ENCODE measurements at regions not wholly inside any gene's neighbourhood (a gene's known extent, or its start where the extent isn't known, plus 50 kb on each side); places are given as distances from the start of the nearest gene placed in this dataset.

GRCh38 chr5:6859023-6859422 lies 145.8 kb downstream of the TENT4A start:
- Histone ChIP-seq H3K27ac (no peak overlapping the region), H3K9me3 (peaks cover 0 to 8% (median 0%) of the 10 kb centered on the region in 4 donors)

GRCh38 chr5:6859951-6860638 lies 146.9 kb downstream of the TENT4A start:
- ATAC-seq (ENCODE audit: low FRiP score in 2 of 2) (no peak), DNase-seq (no peak)
- Histone ChIP-seq H3K27ac (no peak overlapping the region), H3K9me3 (peaks cover 0 to 5% (median 0%) of the 10 kb centered on the region in 4 donors), H3K4me1 (no peaks in the 10 kb centered on the region), H3K36me3 (no peaks in the 10 kb centered on the region), H3K4me3 (no peak overlapping the region), H3K27me3 (no peaks in the 10 kb centered on the region)
- 75 to 78% methylated on average over 9 of the region's 9 CpGs for WGBS, 2 donors
- no peak for TF ChIP-seq EP300 (IDR thresholded peaks at IDR 0.05)
- no peak for TF ChIP-seq POLR2A (IDR thresholded peaks at IDR 0.05)
- TF ChIP-seq POLR2AphosphoS5 (IDR thresholded peaks at IDR 0.05) = no peak
- no peak for TF ChIP-seq CTCF (IDR thresholded peaks at IDR 0.05)

More at GRCh38 chr5:6859023-6859422, 145.8 kb downstream of the TENT4A start:
- no peak for DNase-seq
- no peaks in the 10 kb centered on the region for H3K4me1 ChIP-seq
- no peaks in the 10 kb centered on the region for H3K36me3 ChIP-seq
- no peaks in the 10 kb centered on the region for H3K27me3 ChIP-seq
- H3K4me3 ChIP-seq = no peak overlapping the region
- no peak for TF ChIP-seq CTCF (IDR thresholded peaks at IDR 0.05)
- TF ChIP-seq EP300 (IDR thresholded peaks at IDR 0.05) = no peak
- no peak for TF ChIP-seq POLR2AphosphoS5 (IDR thresholded peaks at IDR 0.05)
- TF ChIP-seq POLR2A (IDR thresholded peaks at IDR 0.05) = no peak
- WGBS, 2 donors = 87 to 91% methylated on average over 11 of the region's 11 CpGs
- peak in 1 of 2 donors; percentile 15 for ATAC-seq (ENCODE audit: low FRiP score in 2 of 2)

- ATAC-seq (ENCODE audit: low FRiP score in 2 of 2) (no peak), DNase-seq (no peak)
- Histone ChIP-seq H3K27ac (no peak overlapping the region), H3K9me3 (peaks cover 0 to 5% (median 0%) of the 10 kb centered on the region in 4 donors), H3K27me3 (no peaks in the 10 kb centered on the region), H3K36me3 (no peaks in the 10 kb centered on the region), H3K4me3 (no peak overlapping the region), H3K4me1 (no peaks in the 10 kb centered on the region)
- WGBS, 2 donors = 75 to 77% methylated on average over 3 of the region's 3 CpGs
- TF ChIP-seq CTCF (IDR thresholded peaks at IDR 0.05) (no peak), POLR2AphosphoS5 (IDR thresholded peaks at IDR 0.05) (no peak), POLR2A (IDR thresholded peaks at IDR 0.05) (no peak), EP300 (IDR thresholded peaks at IDR 0.05) (no peak)
Observed at GRCh38 chr5:6861036-6861435, 147.8 kb downstream of the TENT4A start.

GRCh38 chr5:6861667-6862066 lies 148.4 kb downstream of the TENT4A start:
- TF ChIP-seq POLR2A (IDR thresholded peaks at IDR 0.05) (no peak), POLR2AphosphoS5 (IDR thresholded peaks at IDR 0.05) (no peak), CTCF (IDR thresholded peaks at IDR 0.05) (no peak), EP300 (IDR thresholded peaks at IDR 0.05) (no peak)
- Histone ChIP-seq H3K27ac (no peak overlapping the region), H3K4me1 (no peaks in the 10 kb centered on the region), H3K36me3 (no peaks in the 10 kb centered on the region), H3K27me3 (no peaks in the 10 kb centered on the region), H3K4me3 (no peak overlapping the region), H3K9me3 (peaks cover 0 to 5% (median 0%) of the 10 kb centered on the region in 4 donors)
- ATAC-seq (ENCODE audit: low FRiP score in 2 of 2) (no peak), DNase-seq (no peak)
- 71 to 78% methylated on average over 3 of the region's 3 CpGs for WGBS, 2 donors

GRCh38 chr5:6862306-6862705 lies 149.1 kb downstream of the TENT4A start:
- Histone ChIP-seq H3K27ac (no peak overlapping the region), H3K4me1 (no peaks in the 10 kb centered on the region), H3K27me3 (no peaks in the 10 kb centered on the region), H3K36me3 (no peaks in the 10 kb centered on the region), H3K9me3 (peaks cover 0 to 5% (median 0%) of the 10 kb centered on the region in 4 donors), H3K4me3 (no peak overlapping the region)
- DNase-seq (no peak), ATAC-seq (ENCODE audit: low FRiP score in 2 of 2) (no peak)
- no peak for TF ChIP-seq POLR2A (IDR thresholded peaks at IDR 0.05)
- no peak for TF ChIP-seq CTCF (IDR thresholded peaks at IDR 0.05)
- TF ChIP-seq POLR2AphosphoS5 (IDR thresholded peaks at IDR 0.05) = no peak
- no peak for TF ChIP-seq EP300 (IDR thresholded peaks at IDR 0.05)
- 86 to 91% methylated on average over 3 to 5 of the region's 5 CpGs for WGBS, 2 donors

Data from upper lobe of left lung (tissue), 6 donors.